Ishikawa (cell line): ENCODE measurements at regions not wholly inside any gene's neighbourhood (a gene's known extent, or its start where the extent isn't known, plus 50 kb on each side); places are given as distances from the start of the nearest gene placed in this dataset.
A peak's percentile ranks its signal among the peaks of the same experiment; 100 is the strongest.

Source experiments
- CEBPB ChIP-seq: IDR thresholded peaks from 2 replicates; pipeline ENCODE4 v1.6.1; 2012
- CREB1 ChIP-seq: IDR thresholded peaks from 2 replicates; pipeline ENCODE4 v1.6.1; 2012; ENCODE audit warnings: low read depth
- EGR1 ChIP-seq: IDR thresholded peaks from 2 replicates; pipeline ENCODE4 v1.6.1; 2012
- EP300 ChIP-seq: IDR thresholded peaks from 2 replicates; pipeline ENCODE4 v1.6.1; 2012; ENCODE audit warnings: borderline replicate concordance
- FOXM1 ChIP-seq: IDR thresholded peaks from 2 replicates; pipeline ENCODE4 v1.6.1; 2012; ENCODE audit warnings: low read depth, borderline replicate concordance
- NFIC ChIP-seq: IDR thresholded peaks from 2 replicates; pipeline ENCODE4 v1.6.1; 2012
- RAD21 ChIP-seq: IDR thresholded peaks from 2 replicates; pipeline ENCODE4 v1.6.1; 2012; ENCODE audit warnings: low read depth
- REST ChIP-seq: IDR thresholded peaks from 2 replicates; pipeline ENCODE4 v1.6.1; 2012; ENCODE audit warnings: low read depth, mild to moderate bottlenecking
- TAF1 ChIP-seq: IDR thresholded peaks from 2 replicates; pipeline ENCODE4 v1.6.1; 2012; ENCODE audit warnings: low read depth, mild to moderate bottlenecking
- TCF12 ChIP-seq: IDR thresholded peaks from 2 replicates; pipeline ENCODE4 v1.6.1; 2012; ENCODE audit warnings: low read depth
- TEAD4 ChIP-seq: IDR thresholded peaks from 2 replicates; pipeline ENCODE4 v1.6.1; 2012
- USF1 ChIP-seq: IDR thresholded peaks from 2 replicates; pipeline ENCODE4 v1.6.1; 2012
- YY1 ChIP-seq: IDR thresholded peaks from 2 replicates; pipeline ENCODE4 v1.6.1; 2012; ENCODE audit warnings: low read depth
- ZBTB7A ChIP-seq: IDR thresholded peaks from 2 replicates; pipeline ENCODE4 v1.6.1; 2012; ENCODE audit warnings: low read depth
- TF ChIP-seq, protein P1 (sequence below): IDR thresholded peaks from 2 replicates; pipeline ENCODE4 v1.6.1; 2012

- TF ChIP-seq TAF1 = no peak
- TF ChIP-seq CEBPB = peak; percentile 59; the same call in 1 of the 2 replicates
Observed at GRCh38 chr9:72454871-72455491, 66.4 kb upstream of the TMC1 start.

DNA sequence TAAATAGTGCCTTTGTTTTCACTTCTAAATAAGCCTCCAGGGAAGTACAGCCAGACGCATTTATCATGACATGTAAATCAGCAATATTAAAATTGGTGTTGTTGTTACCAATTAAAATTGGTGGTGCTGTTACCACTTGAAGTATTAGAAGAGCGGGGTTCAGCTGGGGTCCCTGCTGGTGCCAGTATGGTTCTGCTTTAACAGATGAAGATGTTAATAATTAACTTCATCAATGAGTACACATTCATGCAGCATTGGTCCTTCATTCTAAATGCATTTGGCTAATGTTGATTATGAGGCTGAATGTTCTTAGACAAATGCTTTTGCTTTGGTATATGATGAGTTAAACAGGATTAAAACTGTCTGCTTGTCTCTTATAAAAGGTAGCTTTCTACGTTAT lies 67.6 kb upstream of the TMC1 start:
- TF ChIP-seq REST = no peak
- TF ChIP-seq CREB1 = no peak
- TF ChIP-seq RAD21 = no peak
- TF ChIP-seq, protein P1, sequence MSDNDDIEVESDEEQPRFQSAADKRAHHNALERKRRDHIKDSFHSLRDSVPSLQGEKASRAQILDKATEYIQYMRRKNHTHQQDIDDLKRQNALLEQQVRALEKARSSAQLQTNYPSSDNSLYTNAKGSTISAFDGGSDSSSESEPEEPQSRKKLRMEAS = no peak
- no peak for TF ChIP-seq ZBTB7A
- TF ChIP-seq YY1 = no peak
- no peak for TF ChIP-seq NFIC
- TF ChIP-seq USF1 = no peak
- no peak for TF ChIP-seq TAF1
- TF ChIP-seq FOXM1 = no peak
- no peak for TF ChIP-seq TEAD4
- TF ChIP-seq EGR1 = no peak
- TF ChIP-seq TCF12 = no peak
- TF ChIP-seq CEBPB = no peak
- TF ChIP-seq EP300 = no peak

DNA sequence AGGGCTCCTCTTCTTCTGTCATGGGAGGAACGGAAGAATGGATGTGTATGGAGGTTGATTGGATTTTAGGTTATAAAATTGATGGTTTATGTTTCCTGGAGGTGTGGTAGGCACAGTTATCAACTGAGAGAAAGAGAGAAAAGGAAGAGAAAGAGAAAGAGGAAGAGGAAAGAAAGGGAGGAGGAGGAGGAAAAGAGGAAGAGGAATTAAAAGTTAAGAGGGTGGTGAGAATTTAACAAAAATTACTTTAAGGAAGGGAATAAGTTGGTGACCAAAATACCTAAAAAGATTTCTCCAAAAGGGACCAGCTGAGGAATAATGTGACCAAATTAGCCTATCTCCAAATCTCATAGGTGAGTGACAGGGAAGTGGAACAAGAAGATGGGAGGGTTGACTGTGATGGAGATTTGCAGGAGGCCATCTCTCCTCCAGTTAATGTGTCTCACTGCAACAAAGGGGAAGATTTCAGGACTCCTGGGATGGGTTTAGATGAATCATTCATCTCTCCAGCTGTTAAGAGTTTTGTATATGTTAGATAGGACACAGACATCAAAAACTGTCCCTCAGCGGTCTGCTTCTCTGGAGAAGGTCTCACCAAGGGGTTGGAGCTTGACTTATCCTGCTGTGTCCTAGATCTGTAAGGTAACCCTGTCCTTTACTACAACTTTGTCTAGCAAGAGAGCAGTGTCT lies 76.0 kb upstream of the TMC1 start:
- TF ChIP-seq CEBPB = no peak
- no peak for TF ChIP-seq YY1
- TF ChIP-seq, protein P1 = no peak

GRCh38 chr9:72444435-72444834 lies 77.0 kb upstream of the TMC1 start:
- no peak for TF ChIP-seq REST
- TF ChIP-seq EGR1 = no peak
- no peak for TF ChIP-seq YY1

DNA sequence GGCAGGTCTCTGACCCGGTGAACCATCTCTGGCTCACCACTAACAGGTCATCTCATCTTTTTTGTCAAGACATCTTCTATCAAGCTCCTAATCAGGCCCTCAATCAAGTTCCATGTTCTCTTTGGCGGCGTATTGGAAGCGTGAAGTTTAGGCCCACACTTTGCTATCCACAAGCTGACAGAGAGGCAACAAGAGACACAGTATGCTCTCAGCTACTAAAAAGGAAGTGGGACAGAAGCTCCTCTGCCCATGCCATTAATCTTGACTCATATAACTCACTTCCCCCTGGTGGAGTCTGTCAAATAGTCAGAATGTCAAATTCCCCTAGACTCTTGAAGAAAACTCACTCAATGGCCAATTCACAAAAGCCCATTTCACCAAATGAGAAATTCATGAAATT lies 77.6 kb upstream of the TMC1 start:
- no peak for TF ChIP-seq FOXM1
- no peak for TF ChIP-seq NFIC
- no peak for TF ChIP-seq CEBPB
- TF ChIP-seq, protein P1 = no peak
- no peak for TF ChIP-seq USF1
- TF ChIP-seq EP300 = no peak
- no peak for TF ChIP-seq YY1
- no peak for TF ChIP-seq RAD21
- no peak for TF ChIP-seq TAF1
- no peak for TF ChIP-seq TCF12
- no peak for TF ChIP-seq EGR1
- TF ChIP-seq TEAD4 = no peak
- TF ChIP-seq CREB1 = no peak
- no peak for TF ChIP-seq ZBTB7A
- no peak for TF ChIP-seq REST
